Neural progenitor cell (in vitro differentiated cells): ENCODE measurements at regions not wholly inside any gene's neighbourhood (a gene's known extent, or its start where the extent isn't known, plus 50 kb on each side); places are given as distances from the start of the nearest gene placed in this dataset.

ENCODE experiments used
- DNase-seq: peaks from one replicate; pipeline ENCODE4 v3.0.0-alpha.2; 2016; ENCODE audit warnings: low spot score
- H2AFZ ChIP-seq: fragments of 200-600 bp; sonication (generic); replicated peaks from 2 replicates; pipeline ENCODE4 v1.6.1; 2016; ENCODE audit warnings: antibody characterized with exemption
- H3F3A ChIP-seq: fragments of 200-600 bp; sonication (generic); 2 replicates; pipeline ENCODE4 v1.6.1; 2016; ENCODE audit warnings: antibody characterized with exemption, low read depth
- H3K27ac ChIP-seq: fragments of 200-600 bp; sonication (generic); 2 replicates; pipeline ENCODE4 v1.5.1; 2016; ENCODE audit warnings: mild to moderate bottlenecking
- H3K27me3 ChIP-seq: fragments of 200-600 bp; sonication (generic); 2 replicates; pipeline ENCODE4 v1.6.1; 2016; ENCODE audit warnings: mild to moderate bottlenecking, moderate library complexity
- H3K36me3 ChIP-seq: fragments of 200-600 bp; sonication (generic); 2 replicates; pipeline ENCODE4 v1.5.1; 2016
- H3K4me1 ChIP-seq: fragments of 200-600 bp; sonication (generic); 2 replicates; pipeline ENCODE4 v1.6.1; 2016; ENCODE audit warnings: mixed run types
- H3K4me2 ChIP-seq: fragments of 200-600 bp; sonication (generic); 2 replicates; pipeline ENCODE4 v1.6.1; 2016
- H3K4me3 ChIP-seq: fragments of 200-600 bp; sonication (generic); 2 replicates; pipeline ENCODE4 v1.5.1; 2016
- H3K79me2 ChIP-seq: fragments of 200-600 bp; sonication (generic); 2 replicates; pipeline ENCODE4 v1.6.1; 2016; ENCODE audit warnings: low read depth
- H3K9ac ChIP-seq: fragments of 200-600 bp; sonication (generic); 2 replicates; pipeline ENCODE4 v1.6.1; 2016
- H3K9me3 ChIP-seq: fragments of 200-600 bp; sonication (generic); 2 replicates; pipeline ENCODE4 v1.5.1; 2016; ENCODE audit warnings: low read depth
- H4K20me1 ChIP-seq: fragments of 200-600 bp; sonication (generic); 2 replicates; pipeline ENCODE4 v1.6.1; 2016; ENCODE audit warnings: low read depth
- H3K27ac Mint-ChIP-seq: 3 replicates; pipeline ENCODE4 v1.8.0; 2021; ENCODE audit warnings: mixed read lengths
- H3K27me3 Mint-ChIP-seq: 2 replicates; pipeline ENCODE4 v1.8.0; 2022; ENCODE audit warnings: low read depth, mild to moderate bottlenecking, inconsistent platforms, moderate library complexity, mixed read lengths; ENCODE audit not compliant: insufficient read depth
- H3K36me3 Mint-ChIP-seq: 3 replicates; pipeline ENCODE4 v1.8.0; 2021; ENCODE audit warnings: mixed read lengths
- H3K4me1 Mint-ChIP-seq: 3 replicates; pipeline ENCODE4 v1.8.0; 2021; ENCODE audit warnings: mixed read lengths
- H3K4me3 Mint-ChIP-seq: 3 replicates; pipeline ENCODE4 v1.8.0; 2021; ENCODE audit warnings: mild to moderate bottlenecking, moderate library complexity, mixed read lengths
- H3K9me3 Mint-ChIP-seq: 3 replicates; pipeline ENCODE4 v1.8.0; 2020; ENCODE audit warnings: mixed read lengths
- EZH2 ChIP-seq: fragments of 200-600 bp; sonication (generic); IDR thresholded peaks from 2 replicates; pipeline ENCODE4 v1.6.1; 2017; ENCODE audit warnings: antibody characterized with exemption, mild to moderate bottlenecking, moderate library complexity
- EZH2phosphoT487 ChIP-seq: fragments of 200-600 bp; sonication (generic); IDR thresholded peaks from 2 replicates; pipeline ENCODE4 v1.6.1; 2017; ENCODE audit warnings: antibody characterized with exemption
- TF ChIP-seq, protein P1 (sequence below): fragments of 200-600 bp; sonication (generic); IDR thresholded peaks from 2 replicates; pipeline ENCODE4 v1.5.1; 2017; ENCODE audit warnings: antibody characterized with exemption, mild to moderate bottlenecking

DNA sequence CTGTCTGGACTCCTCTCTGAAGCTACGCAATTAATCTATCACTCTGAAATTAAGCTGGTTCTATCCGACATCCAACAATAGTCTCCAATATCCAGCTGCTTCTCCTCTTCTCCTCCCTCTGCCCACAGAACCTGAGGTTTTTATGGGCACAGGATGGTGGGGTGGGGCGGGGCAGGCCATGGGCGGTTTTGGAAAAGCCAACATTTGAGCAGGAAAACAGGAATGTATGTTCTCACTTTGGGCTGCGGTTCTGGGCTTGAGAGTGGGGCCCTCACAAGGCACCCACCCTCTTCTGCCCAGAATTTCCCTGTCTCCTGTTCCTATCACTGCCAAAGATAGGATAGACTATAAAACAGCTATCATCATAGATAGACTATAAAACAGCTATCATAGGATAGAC lies 1144.2 kb downstream of the EPHA7 start:
- DNase-seq, result no peak
- Histone ChIP-seq H3K36me3 (no peaks in the 10 kb centered on the region), H3F3A (no peaks in the 10 kb centered on the region), H3K4me3 (no peak overlapping the region), H3K79me2 (no peaks in the 10 kb centered on the region), H3K9ac (no peak overlapping the region), H4K20me1 (no peaks in the 10 kb centered on the region), H3K27me3 (no peaks in the 10 kb centered on the region), H3K4me1 (no peaks in the 10 kb centered on the region), H3K4me2 (no peak overlapping the region), H2AFZ (no peak overlapping the region), H3K9me3 (no peaks in the 10 kb centered on the region), H3K27ac (no peak overlapping the region)
- no peak for TF ChIP-seq EZH2
- TF ChIP-seq, protein P1, sequence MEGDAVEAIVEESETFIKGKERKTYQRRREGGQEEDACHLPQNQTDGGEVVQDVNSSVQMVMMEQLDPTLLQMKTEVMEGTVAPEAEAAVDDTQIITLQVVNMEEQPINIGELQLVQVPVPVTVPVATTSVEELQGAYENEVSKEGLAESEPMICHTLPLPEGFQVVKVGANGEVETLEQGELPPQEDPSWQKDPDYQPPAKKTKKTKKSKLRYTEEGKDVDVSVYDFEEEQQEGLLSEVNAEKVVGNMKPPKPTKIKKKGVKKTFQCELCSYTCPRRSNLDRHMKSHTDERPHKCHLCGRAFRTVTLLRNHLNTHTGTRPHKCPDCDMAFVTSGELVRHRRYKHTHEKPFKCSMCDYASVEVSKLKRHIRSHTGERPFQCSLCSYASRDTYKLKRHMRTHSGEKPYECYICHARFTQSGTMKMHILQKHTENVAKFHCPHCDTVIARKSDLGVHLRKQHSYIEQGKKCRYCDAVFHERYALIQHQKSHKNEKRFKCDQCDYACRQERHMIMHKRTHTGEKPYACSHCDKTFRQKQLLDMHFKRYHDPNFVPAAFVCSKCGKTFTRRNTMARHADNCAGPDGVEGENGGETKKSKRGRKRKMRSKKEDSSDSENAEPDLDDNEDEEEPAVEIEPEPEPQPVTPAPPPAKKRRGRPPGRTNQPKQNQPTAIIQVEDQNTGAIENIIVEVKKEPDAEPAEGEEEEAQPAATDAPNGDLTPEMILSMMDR, result no peak
- no peak for TF ChIP-seq EZH2phosphoT487
- Mint-ChIP-seq H3K27ac (no peak overlapping the region), H3K4me1 (no peaks in the 10 kb centered on the region), H3K36me3 (no peaks in the 10 kb centered on the region), H3K27me3 (peaks cover 3% of the 10 kb centered on the region), H3K9me3 (no peaks in the 10 kb centered on the region), H3K4me3 (no peak overlapping the region)

DNA sequence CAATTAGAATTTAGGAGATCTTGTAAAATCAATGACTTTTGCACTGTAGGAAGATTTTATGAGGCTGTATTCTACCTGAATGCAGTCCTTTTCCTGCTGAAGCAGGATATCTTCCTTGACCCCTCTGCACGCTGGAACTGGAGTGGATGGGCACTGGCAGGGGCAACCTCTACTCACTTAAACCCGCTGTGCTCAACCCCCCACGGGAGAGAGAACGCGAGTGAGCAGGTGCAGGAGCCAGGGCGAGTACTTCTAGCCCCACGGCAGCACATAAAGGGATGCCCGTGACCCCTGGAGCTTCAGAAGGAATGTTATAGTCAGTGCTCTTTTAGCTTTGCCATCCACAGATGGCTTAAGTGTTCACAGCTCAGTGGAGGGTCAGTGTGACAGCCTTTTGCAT lies 1144.8 kb downstream of the EPHA7 start:
- Mint-ChIP-seq H3K36me3 (no peaks in the 10 kb centered on the region), H3K4me3 (no peak overlapping the region), H3K4me1 (no peaks in the 10 kb centered on the region), H3K9me3 (no peaks in the 10 kb centered on the region), H3K27ac (no peak overlapping the region), H3K27me3 (peaks cover 3% of the 10 kb centered on the region)
- no peak overlapping the region for H3K9ac ChIP-seq
- no peaks in the 10 kb centered on the region for H3K4me1 ChIP-seq
- no peak overlapping the region for H3K27ac ChIP-seq
- TF ChIP-seq, protein P1, result no peak
- TF ChIP-seq EZH2 (no peak), EZH2phosphoT487 (no peak)
- no peaks in the 10 kb centered on the region for H3K36me3 ChIP-seq
- H3K79me2 ChIP-seq, result no peaks in the 10 kb centered on the region
- H3K27me3 ChIP-seq, result no peaks in the 10 kb centered on the region
- no peak overlapping the region for H3K4me2 ChIP-seq
- H3F3A ChIP-seq, result no peaks in the 10 kb centered on the region
- no peak for DNase-seq
- no peak overlapping the region for H3K4me3 ChIP-seq
- H2AFZ ChIP-seq, result no peak overlapping the region
- no peaks in the 10 kb centered on the region for H4K20me1 ChIP-seq
- H3K9me3 ChIP-seq, result no peaks in the 10 kb centered on the region

DNA sequence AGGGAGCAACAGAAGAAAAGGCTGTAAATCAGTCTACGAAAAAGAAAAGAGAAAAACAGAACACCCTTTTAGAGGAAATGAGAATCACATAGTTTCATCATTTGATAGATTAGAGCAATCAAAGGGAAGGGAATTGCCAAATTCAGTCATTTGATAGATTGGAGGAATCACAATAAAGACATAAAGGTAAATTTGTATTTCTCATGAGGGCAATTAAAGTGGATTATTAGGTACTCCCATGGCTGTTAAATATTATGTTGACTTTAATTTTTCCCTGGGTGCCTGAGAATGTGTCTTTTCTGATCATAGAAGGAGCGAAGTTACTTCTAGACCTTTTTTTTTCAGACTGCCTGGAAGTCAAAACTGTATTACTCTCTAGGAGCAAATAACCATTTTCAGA lies 1145.7 kb downstream of the EPHA7 start:
- Histone ChIP-seq H4K20me1 (no peaks in the 10 kb centered on the region), H3K4me1 (no peaks in the 10 kb centered on the region), H3K27me3 (no peaks in the 10 kb centered on the region), H3K9me3 (no peaks in the 10 kb centered on the region), H3K36me3 (no peaks in the 10 kb centered on the region), H3K4me2 (no peak overlapping the region), H2AFZ (no peak overlapping the region), H3K27ac (no peak overlapping the region), H3K79me2 (no peaks in the 10 kb centered on the region), H3F3A (no peaks in the 10 kb centered on the region), H3K9ac (no peak overlapping the region), H3K4me3 (no peak overlapping the region)
- no peak for DNase-seq
- Mint-ChIP-seq H3K36me3 (no peaks in the 10 kb centered on the region), H3K4me1 (no peaks in the 10 kb centered on the region), H3K27ac (no peak overlapping the region), H3K9me3 (no peaks in the 10 kb centered on the region), H3K27me3 (peaks cover 3% of the 10 kb centered on the region), H3K4me3 (no peak overlapping the region)
- TF ChIP-seq, protein P1, result no peak
- TF ChIP-seq EZH2phosphoT487 (no peak), EZH2 (no peak)

DNA sequence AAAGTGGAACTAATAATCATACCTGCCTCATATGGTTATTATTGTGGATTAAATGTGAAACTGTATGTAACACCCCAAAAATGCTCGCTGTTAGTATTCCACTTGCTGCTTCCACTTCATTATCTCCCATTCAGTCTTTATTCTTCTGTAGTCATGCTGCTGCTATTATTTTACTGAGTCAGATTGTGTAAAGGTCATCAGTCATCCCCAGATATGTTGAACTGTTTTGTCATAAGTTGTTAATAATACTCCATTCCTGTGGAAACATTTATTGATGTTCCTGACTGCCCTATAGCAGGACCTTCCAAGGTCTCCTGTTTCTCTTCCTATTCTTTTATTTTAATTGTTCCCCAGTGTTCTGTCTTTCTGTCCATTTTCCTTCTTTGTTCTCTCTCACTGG lies 1148.3 kb downstream of the EPHA7 start:
- H2AFZ ChIP-seq, result no peak overlapping the region
- Mint-ChIP-seq H3K36me3 (no peaks in the 10 kb centered on the region), H3K27me3 (peaks cover 5% of the 10 kb centered on the region), H3K9me3 (no peaks in the 10 kb centered on the region), H3K27ac (no peak overlapping the region), H3K4me3 (no peak overlapping the region), H3K4me1 (no peaks in the 10 kb centered on the region)
- H3K36me3 ChIP-seq, result no peaks in the 10 kb centered on the region
- H3K79me2 ChIP-seq, result no peaks in the 10 kb centered on the region
- no peaks in the 10 kb centered on the region for H3F3A ChIP-seq
- TF ChIP-seq, protein P1, result no peak
- TF ChIP-seq EZH2 (no peak), EZH2phosphoT487 (no peak)
- H3K9ac ChIP-seq, result no peak overlapping the region
- no peaks in the 10 kb centered on the region for H3K4me1 ChIP-seq
- H3K4me3 ChIP-seq, result no peak overlapping the region
- no peak overlapping the region for H3K27ac ChIP-seq
- no peaks in the 10 kb centered on the region for H3K27me3 ChIP-seq
- no peaks in the 10 kb centered on the region for H4K20me1 ChIP-seq
- no peak for DNase-seq
- no peak overlapping the region for H3K4me2 ChIP-seq
- no peaks in the 10 kb centered on the region for H3K9me3 ChIP-seq
